PC-9 (cell line): ENCODE measurements at regions not wholly inside any gene's neighbourhood (a gene's known extent, or its start where the extent isn't known, plus 50 kb on each side); places are given as distances from the start of the nearest gene placed in this dataset.

Experiments used
- EZH2 ChIP-seq: fragments of 200-600 bp; sonication (generic); IDR thresholded peaks from 2 replicates; pipeline ENCODE4 v1.8.0; 2017; ENCODE audit warnings: antibody characterized with exemption, low read depth
- TF ChIP-seq, protein P1 (sequence below): fragments of 200-600 bp; sonication (generic); conservative IDR thresholded peaks from 2 replicates; pipeline ENCODE4 v1.6.1; 2017; ENCODE audit warnings: mixed run types, antibody characterized with exemption, mild to moderate bottlenecking, moderate library complexity

GRCh38 chr3:67106874-67107273 lies 108.8 kb downstream of the KBTBD8 start:
- TF ChIP-seq EZH2, result no peak
- TF ChIP-seq, protein P1, sequence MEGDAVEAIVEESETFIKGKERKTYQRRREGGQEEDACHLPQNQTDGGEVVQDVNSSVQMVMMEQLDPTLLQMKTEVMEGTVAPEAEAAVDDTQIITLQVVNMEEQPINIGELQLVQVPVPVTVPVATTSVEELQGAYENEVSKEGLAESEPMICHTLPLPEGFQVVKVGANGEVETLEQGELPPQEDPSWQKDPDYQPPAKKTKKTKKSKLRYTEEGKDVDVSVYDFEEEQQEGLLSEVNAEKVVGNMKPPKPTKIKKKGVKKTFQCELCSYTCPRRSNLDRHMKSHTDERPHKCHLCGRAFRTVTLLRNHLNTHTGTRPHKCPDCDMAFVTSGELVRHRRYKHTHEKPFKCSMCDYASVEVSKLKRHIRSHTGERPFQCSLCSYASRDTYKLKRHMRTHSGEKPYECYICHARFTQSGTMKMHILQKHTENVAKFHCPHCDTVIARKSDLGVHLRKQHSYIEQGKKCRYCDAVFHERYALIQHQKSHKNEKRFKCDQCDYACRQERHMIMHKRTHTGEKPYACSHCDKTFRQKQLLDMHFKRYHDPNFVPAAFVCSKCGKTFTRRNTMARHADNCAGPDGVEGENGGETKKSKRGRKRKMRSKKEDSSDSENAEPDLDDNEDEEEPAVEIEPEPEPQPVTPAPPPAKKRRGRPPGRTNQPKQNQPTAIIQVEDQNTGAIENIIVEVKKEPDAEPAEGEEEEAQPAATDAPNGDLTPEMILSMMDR, result no peak
